K562 (cell line): ENCODE measurements at regions not wholly inside any gene's neighbourhood (a gene's known extent, or its start where the extent isn't known, plus 50 kb on each side); places are given as distances from the start of the nearest gene placed in this dataset.

Experiments
- ATAC-seq: fragments of 200-7000 bp; cut with Tn5 transposase; 3 replicates; pipeline ENCODE4 v1.9.1; 2020; ENCODE audit warnings: moderate library complexity
- BruUV-seq: library from RNA; stranded (reverse); fragments of 400-500 nt; replicated peaks from 2 replicates; lab custom pipeline; 2021; lab: Mats Ljungman, UMichigan
- CTCF ChIA-PET: fragments of 300-600 bp; formaldehyde crosslinking; extraction: SDS; loops from one replicate; lab custom pipeline; 2021; ENCODE audit warnings: low intra/inter-chr PET ratio; lab: Yijun Ruan, JAX
- POLR2A ChIA-PET: fragments of 300-600, 350-650 bp; sonication (Branson Sonifier 250); formaldehyde crosslinking; extraction: SDS; loops from one replicate; lab custom pipeline; 2021; ENCODE audit warnings: antibody characterized with exemption, inconsistent platforms; lab: Yijun Ruan, JAX
- DNase-seq, 4 experiments: peaks; one replicate each; pipeline versions ENCODE4 v3.0.0 to v3.0.0-alpha.2; 2011 to 2018; ENCODE audit warnings: low spot score in 3 of 4, mixed read lengths in 3 of 4; ENCODE audit errors: extremely low read depth in 1 of 4
- FAIRE-seq: peaks from 2 replicates; lab custom pipeline; 2011; peaks lifted over from hg19 to GRCh38; lab: Jason Lieb, UNC
- H2AFZ ChIP-seq: 2 replicates; pipeline ENCODE4 v1.6.0; 2011; ENCODE audit warnings: low read depth, low read length, control low read depth, inconsistent platforms
- H3K27ac ChIP-seq: fragments of 200-600 bp; 3 replicates; pipeline ENCODE4 v1.8.0; 2011; ENCODE audit warnings: low read depth, mild to moderate bottlenecking, control low read depth, inconsistent platforms, low read length, moderate library complexity, mixed read lengths; ENCODE audit errors: extremely low read depth
- H3K27me3 ChIP-seq, 2 experiments: fragments of 300-600 bp in 1 of 2; 2 replicates in 1 of 2; 3 replicates in 1 of 2; pipeline versions ENCODE4 v1.6.0 to v1.8.0; 2011; ENCODE audit warnings: inconsistent platforms in 2 of 2, low read length in 2 of 2, mild to moderate bottlenecking in 1 of 2, mixed read lengths in 1 of 2, moderate library complexity in 1 of 2; ENCODE audit not compliant: control insufficient read depth in 2 of 2, insufficient read depth in 2 of 2
- H3K36me3 ChIP-seq: fragments of 300-600 bp; 3 replicates; pipeline ENCODE4 v1.8.0; 2011; ENCODE audit warnings: mild to moderate bottlenecking, low read length, inconsistent platforms; ENCODE audit not compliant: control insufficient read depth, insufficient read depth
- H3K4me1 ChIP-seq, 2 experiments: fragments of 200-600 bp in 1 of 2; replicated peaks in 1 of 2; 2 replicates in 1 of 2; 3 replicates in 1 of 2; pipeline versions ENCODE4 v1.5.1 to v1.8.0; 2011; ENCODE audit warnings: inconsistent platforms in 2 of 2, low read length in 2 of 2, mild to moderate bottlenecking in 1 of 2, mixed read lengths in 1 of 2, moderate library complexity in 1 of 2; ENCODE audit not compliant: control insufficient read depth in 2 of 2, insufficient read depth in 2 of 2
- H3K4me2 ChIP-seq: 2 replicates; pipeline ENCODE4 v1.6.1; 2011; ENCODE audit warnings: low read length, control low read depth, inconsistent platforms, mixed read lengths; ENCODE audit not compliant: insufficient read depth
- H3K4me3 ChIP-seq: fragments of 200-600 bp; sonication (generic), shearing (Covaris generic); 2 replicates; pipeline ENCODE4 v1.5.1; 2016; ENCODE audit warnings: control low read depth, inconsistent platforms
- H3K79me2 ChIP-seq: fragments of 200-600 bp; 3 replicates; pipeline ENCODE4 v1.8.0; 2011; ENCODE audit warnings: low read length, inconsistent platforms; ENCODE audit not compliant: control insufficient read depth, insufficient read depth
- H3K9ac ChIP-seq, 2 experiments: 2 replicates each; pipeline versions ENCODE4 v1.6.0 to v1.6.1; 2011; ENCODE audit warnings: low read depth in 2 of 2, low read length in 2 of 2, control low read depth in 1 of 2, inconsistent platforms in 1 of 2, mild to moderate bottlenecking in 1 of 2, mixed read lengths in 1 of 2; ENCODE audit not compliant: insufficient read depth in 1 of 2
- H3K9me1 ChIP-seq: one replicate; pipeline ENCODE4 v1.6.0; 2011; ENCODE audit warnings: inconsistent platforms, mild to moderate bottlenecking, low read length, moderate library complexity; ENCODE audit not compliant: control insufficient read depth, insufficient read depth
- H3K9me3 ChIP-seq: replicated peaks from 2 replicates; pipeline ENCODE4 v1.5.1; 2011; ENCODE audit warnings: low read depth, low read length, inconsistent platforms; ENCODE audit not compliant: control insufficient read depth, insufficient read depth
- H4K20me1 ChIP-seq: replicated peaks from 2 replicates; pipeline ENCODE4 v1.6.1; 2011; ENCODE audit warnings: low read length, inconsistent platforms, mixed read lengths; ENCODE audit not compliant: control insufficient read depth, insufficient read depth
- ADNP ChIP-seq: fragments of 200-800 bp; sonication (Bioruptor generic); IDR thresholded peaks from 2 replicates; pipeline ENCODE4 v1.6.1; 2016; ENCODE audit warnings: missing genetic modification characterization, missing compliant biosample characterization
- GTF3C2 ChIP-seq: IDR thresholded peaks from 3 replicates; pipeline ENCODE4 v1.6.1; 2011; ENCODE audit warnings: borderline replicate concordance, mild to moderate bottlenecking, moderate library complexity; ENCODE audit not compliant: insufficient read length; ENCODE audit errors: extremely low read depth
- SREBF1 ChIP-seq: fragments of 150-350 bp; IDR thresholded peaks from 2 replicates; pipeline ENCODE4 v1.6.1; 2014; ENCODE audit warnings: antibody characterized with exemption, low read depth, low read length, borderline replicate concordance
- TCF15 ChIP-seq: fragments of 250-450 bp; sonication (Bioruptor Pico); IDR thresholded peaks from 2 replicates; pipeline ENCODE4 v1.8.0; 2022; ENCODE audit warnings: moderate library complexity, mild to moderate bottlenecking, inconsistent platforms
- ZBTB40 ChIP-seq, 2 experiments: fragments of 450-650 bp in 1 of 2; sonication (generic) in 1 of 2; formaldehyde crosslinking in 1 of 2; IDR thresholded peaks; 2 replicates each; pipeline versions ENCODE4 v1.7.1 to v1.9.0; 2016 to 2022; ENCODE audit warnings: inconsistent platforms in 1 of 2, mild to moderate bottlenecking in 1 of 2, missing genetic modification reagents in 1 of 2
- ZNF75A ChIP-seq: fragments of 450-650 bp; formaldehyde crosslinking; IDR thresholded peaks from 2 replicates; pipeline ENCODE4 v1.4.0; 2020; ENCODE audit warnings: mild to moderate bottlenecking
- WGBS: fragments of 100-300 bp; shearing (Covaris generic); methylation state at CpG from one replicate; pipeline ENCODE4 v1.1.6; 2016; ENCODE audit warnings: low coverage, mixed read lengths; ENCODE audit not compliant: insufficient coverage; ENCODE audit errors: missing lambda C conversion rate; 5-methylcytosine and 5-hydroxymethylcytosine counted together
- in situ Hi-C: fragments of 300-500 bp; cut with MboI; formaldehyde crosslinking; loops from 4 replicates; pipeline ENCODE4 v1.15.0; 2018; ENCODE audit warnings: inconsistent platforms, mixed read lengths
- intact Hi-C: fragments of 100-400 bp; cut with micrococcal nuclease; formaldehyde crosslinking; loops from 2 replicates; pipeline ENCODE4 v1.14.2; 2022

- H4K20me1 ChIP-seq, result no peaks in the 10 kb centered on the region
- H3K9ac ChIP-seq, result no peak overlapping the region
- H3K27me3 ChIP-seq, result no peaks in the 10 kb centered on the region
- no peak for DNase-seq
- in situ Hi-C loops (loop anchor here (25.0 kb wide), 1 partner anchor 441 kb away; no protein-coding TSS in a partner anchor), intact Hi-C loops (loop anchor here (10.0 kb wide), 1 partner anchor 522 kb away; no protein-coding TSS in a partner anchor)
- FAIRE-seq, result no peak
- ChIA-PET POLR2A (no interaction called here), CTCF (no interaction called here)
- no peaks in the 10 kb centered on the region for H3K9me1 ChIP-seq
- no peaks in the 10 kb centered on the region for H3K4me1 ChIP-seq
- no peak overlapping the region for H3K27ac ChIP-seq
- no peak overlapping the region for H2AFZ ChIP-seq
- H3K9me3 ChIP-seq, result no peaks in the 10 kb centered on the region
- no peak for ATAC-seq
- no peak overlapping the region for H3K4me3 ChIP-seq
- H3K36me3 ChIP-seq, result no peaks in the 10 kb centered on the region
- no TSS peak for BruUV-seq
- H3K4me2 ChIP-seq, result no peak overlapping the region
- 0% methylated on average over 5 of the region's 5 CpGs for WGBS
- no peaks in the 10 kb centered on the region for H3K79me2 ChIP-seq
- TF ChIP-seq GTF3C2, result no peak
- no peak for TF ChIP-seq SREBF1
- no peak for TF ChIP-seq TCF15
- no peak for TF ChIP-seq ADNP (tag)
- no peak for TF ChIP-seq ZNF75A (CRISPR knock-in tag)
- TF ChIP-seq ZBTB40 (IDR thresholded peaks at IDR 0.05), result no peak
- no peak for TF ChIP-seq ZBTB40 (CRISPR knock-in tag; IDR thresholded peaks at IDR 0.05)
These were observed 75.2 kb upstream of the PRKD1 start for GRCh38 chr14:30002859-30003258.
